ENCODE measurements at regions not wholly inside any gene's neighbourhood (a gene's known extent, or its start where the extent isn't known, plus 50 kb on each side); places are given as distances from the start of the nearest gene placed in this dataset.

GRCh38 chr4:184957446-184958115 is 60.7 kb upstream of the HELT start:
- TF ChIP-seq CTCF (IDR thresholded peaks at IDR 0.05; ENCODE audit: unreplicated experiment): no peak
- Mint-ChIP-seq H3K27ac (no peak overlapping the region), H3K4me1 (peaks cover 18% of the 10 kb centered on the region), H3K9me3 (no peaks in the 10 kb centered on the region), H3K27me3 (ENCODE audit: low read depth) (peaks cover 5% of the 10 kb centered on the region), H3K36me3 (no peaks in the 10 kb centered on the region), H3K4me3 (no peak overlapping the region)
- DNase-seq (ENCODE audit: low spot score in 2 of 2, unreplicated experiment in 2 of 2): no peak

- no peak for DNase-seq (ENCODE audit: low spot score in 2 of 2, unreplicated experiment in 2 of 2)
- H3K27me3 Mint-ChIP-seq (ENCODE audit: low read depth): peaks cover 5% of the 10 kb centered on the region
Measured at GRCh38 chr4:184958127-184958922, 60.0 kb upstream of the HELT start.

GRCh38 chr4:184958923-184959210 is 59.4 kb upstream of the HELT start:
- DNase-seq (ENCODE audit: low spot score in 2 of 2, unreplicated experiment in 2 of 2): no peak
- Mint-ChIP-seq H3K27me3 (ENCODE audit: low read depth) (peaks cover 4% of the 10 kb centered on the region), H3K9me3 (no peaks in the 10 kb centered on the region), H3K36me3 (no peaks in the 10 kb centered on the region), H3K4me3 (no peak overlapping the region), H3K4me1 (peaks cover 15% of the 10 kb centered on the region), H3K27ac (no peak overlapping the region)
- no peak for TF ChIP-seq CTCF (IDR thresholded peaks at IDR 0.05; ENCODE audit: unreplicated experiment)

More at GRCh38 chr4:184958127-184958922, 60.0 kb upstream of the HELT start:
- Mint-ChIP-seq H3K36me3 (no peaks in the 10 kb centered on the region), H3K9me3 (no peaks in the 10 kb centered on the region), H3K4me1 (peaks cover 18% of the 10 kb centered on the region), H3K4me3 (no peak overlapping the region), H3K27ac (no peak overlapping the region)
- TF ChIP-seq CTCF (IDR thresholded peaks at IDR 0.05; ENCODE audit: unreplicated experiment): no peak

GRCh38 chr4:184959309-184959708 is 59.0 kb upstream of the HELT start:
- TF ChIP-seq CTCF (IDR thresholded peaks at IDR 0.05; ENCODE audit: unreplicated experiment): no peak
- no peak for DNase-seq (ENCODE audit: low spot score in 2 of 2, unreplicated experiment in 2 of 2)
- Mint-ChIP-seq H3K4me3 (no peak overlapping the region), H3K27ac (no peak overlapping the region), H3K4me1 (peaks cover 13% of the 10 kb centered on the region), H3K9me3 (no peaks in the 10 kb centered on the region), H3K27me3 (ENCODE audit: low read depth) (peaks cover under 1% of the 10 kb centered on the region), H3K36me3 (no peaks in the 10 kb centered on the region)

GRCh38 chr4:184959786-184960185 is 58.5 kb upstream of the HELT start:
- Mint-ChIP-seq H3K27ac (no peak overlapping the region), H3K9me3 (peaks cover 1% of the 10 kb centered on the region), H3K27me3 (ENCODE audit: low read depth) (no peaks in the 10 kb centered on the region), H3K4me3 (no peak overlapping the region), H3K36me3 (peaks cover 1% of the 10 kb centered on the region), H3K4me1 (peaks cover 13% of the 10 kb centered on the region)
- no peak for TF ChIP-seq CTCF (IDR thresholded peaks at IDR 0.05; ENCODE audit: unreplicated experiment)
- no peak for DNase-seq (ENCODE audit: low spot score in 2 of 2, unreplicated experiment in 2 of 2)

All from mesothelial cell of epicardium (in vitro differentiated cells).